K562 (cell line): ENCODE measurements at regions not wholly inside any gene's neighbourhood (a gene's known extent, or its start where the extent isn't known, plus 50 kb on each side); places are given as distances from the start of the nearest gene placed in this dataset.

Experiments used
- BHLHE40 ChIP-seq: IDR thresholded peaks from 2 replicates; pipeline ENCODE4 v1.6.1; 2011; ENCODE audit warnings: low read length, improper control_type of control experiment
- CREB1 ChIP-seq, 2 experiments: sonication (generic) in 1 of 2; formaldehyde crosslinking in 1 of 2; IDR thresholded peaks; 2 replicates each; pipeline versions ENCODE4 v1.6.1 to v1.8.0; 2012 to 2022; ENCODE audit warnings: inconsistent platforms in 1 of 2, mild to moderate bottlenecking in 1 of 2, missing genetic modification reagents in 1 of 2, moderate library complexity in 1 of 2
- FOXM1 ChIP-seq, 2 experiments: fragments of 450-650 bp in 1 of 2; sonication (generic) in 1 of 2; formaldehyde crosslinking in 1 of 2; IDR thresholded peaks; 2 replicates each; pipeline versions ENCODE4 v1.6.1 to v1.9.0; 2017 to 2022; ENCODE audit warnings: low read depth in 2 of 2, mild to moderate bottlenecking in 2 of 2, missing genetic modification reagents in 1 of 2, moderate library complexity in 1 of 2
- MAFG ChIP-seq: fragments of 450-650 bp; conservative IDR thresholded peaks from 2 replicates; pipeline ENCODE4 v1.6.1; 2016; ENCODE audit warnings: missing genetic modification characterization, missing compliant biosample characterization
- NCOR1 ChIP-seq: fragments of 450-650 bp; IDR thresholded peaks from 2 replicates; pipeline ENCODE4 v1.6.1; 2016; ENCODE audit warnings: mild to moderate bottlenecking, moderate library complexity
- POLR2A ChIP-seq: fragments of 450-650 bp; conservative IDR thresholded peaks from 2 replicates; pipeline ENCODE4 v1.6.1; 2016
- TF ChIP-seq, protein P1 (sequence below): sonication (generic); formaldehyde crosslinking; IDR thresholded peaks from 2 replicates; pipeline ENCODE4 v1.8.1; 2023; ENCODE audit warnings: mild to moderate bottlenecking, missing genetic modification reagents, moderate library complexity
- TF ChIP-seq, protein P2 (sequence below), 3 experiments: IDR thresholded peaks in 2 of 3; conservative IDR thresholded peaks in 1 of 3; 2 replicates each; pipeline ENCODE4 v1.5.1; 2011 to 2012; ENCODE audit warnings: low read length in 3 of 3, mild to moderate bottlenecking in 3 of 3, control low read depth in 2 of 3, improper control_type of control experiment in 1 of 3, inconsistent platforms in 1 of 3, low read depth in 1 of 3, mixed read lengths in 1 of 3, moderate library complexity in 1 of 3; ENCODE audit not compliant: insufficient read depth in 2 of 3
- TF ChIP-seq, protein P3 (sequence below): sonication (generic); formaldehyde crosslinking; IDR thresholded peaks from 2 replicates; pipeline ENCODE4 v1.9.0; 2022; ENCODE audit warnings: mild to moderate bottlenecking, missing genetic modification reagents

DNA sequence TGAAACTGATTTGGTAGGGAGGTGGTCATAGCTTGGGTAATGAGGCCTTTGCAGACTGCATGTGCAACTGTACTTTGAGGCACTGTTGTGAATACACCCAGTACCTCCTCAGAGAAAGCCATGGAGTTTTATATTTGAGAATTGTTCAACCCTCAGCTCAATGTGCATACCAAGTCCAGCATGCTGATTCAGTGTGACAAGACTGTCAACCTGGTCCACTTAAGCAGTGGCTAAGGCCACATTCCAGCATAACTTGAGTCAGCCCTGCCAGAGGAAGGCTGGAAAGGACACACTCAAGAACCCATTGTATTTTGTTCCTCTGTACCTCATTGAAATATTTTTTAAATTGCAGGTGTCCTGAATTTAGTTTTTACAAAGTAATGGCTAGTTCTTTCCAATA lies 121.8 kb upstream of the HNMT start:
- no peak for TF ChIP-seq BHLHE40
- no peak for TF ChIP-seq MAFG (tag)
- no peak for TF ChIP-seq NCOR1
- TF ChIP-seq, protein P1, sequence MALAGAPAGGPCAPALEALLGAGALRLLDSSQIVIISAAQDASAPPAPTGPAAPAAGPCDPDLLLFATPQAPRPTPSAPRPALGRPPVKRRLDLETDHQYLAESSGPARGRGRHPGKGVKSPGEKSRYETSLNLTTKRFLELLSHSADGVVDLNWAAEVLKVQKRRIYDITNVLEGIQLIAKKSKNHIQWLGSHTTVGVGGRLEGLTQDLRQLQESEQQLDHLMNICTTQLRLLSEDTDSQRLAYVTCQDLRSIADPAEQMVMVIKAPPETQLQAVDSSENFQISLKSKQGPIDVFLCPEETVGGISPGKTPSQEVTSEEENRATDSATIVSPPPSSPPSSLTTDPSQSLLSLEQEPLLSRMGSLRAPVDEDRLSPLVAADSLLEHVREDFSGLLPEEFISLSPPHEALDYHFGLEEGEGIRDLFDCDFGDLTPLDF: no peak
- no peak for TF ChIP-seq FOXM1 (IDR thresholded peaks at IDR 0.05; ENCODE audit: low read depth)
- no peak for TF ChIP-seq FOXM1 (CRISPR knock-in tag; IDR thresholded peaks at IDR 0.05; ENCODE audit: low read depth)
- TF ChIP-seq, protein P2, sequence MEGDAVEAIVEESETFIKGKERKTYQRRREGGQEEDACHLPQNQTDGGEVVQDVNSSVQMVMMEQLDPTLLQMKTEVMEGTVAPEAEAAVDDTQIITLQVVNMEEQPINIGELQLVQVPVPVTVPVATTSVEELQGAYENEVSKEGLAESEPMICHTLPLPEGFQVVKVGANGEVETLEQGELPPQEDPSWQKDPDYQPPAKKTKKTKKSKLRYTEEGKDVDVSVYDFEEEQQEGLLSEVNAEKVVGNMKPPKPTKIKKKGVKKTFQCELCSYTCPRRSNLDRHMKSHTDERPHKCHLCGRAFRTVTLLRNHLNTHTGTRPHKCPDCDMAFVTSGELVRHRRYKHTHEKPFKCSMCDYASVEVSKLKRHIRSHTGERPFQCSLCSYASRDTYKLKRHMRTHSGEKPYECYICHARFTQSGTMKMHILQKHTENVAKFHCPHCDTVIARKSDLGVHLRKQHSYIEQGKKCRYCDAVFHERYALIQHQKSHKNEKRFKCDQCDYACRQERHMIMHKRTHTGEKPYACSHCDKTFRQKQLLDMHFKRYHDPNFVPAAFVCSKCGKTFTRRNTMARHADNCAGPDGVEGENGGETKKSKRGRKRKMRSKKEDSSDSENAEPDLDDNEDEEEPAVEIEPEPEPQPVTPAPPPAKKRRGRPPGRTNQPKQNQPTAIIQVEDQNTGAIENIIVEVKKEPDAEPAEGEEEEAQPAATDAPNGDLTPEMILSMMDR (IDR thresholded peaks at IDR 0.05 in 2 of 3, conservative IDR thresholded peaks at IDR 0.05 in 1 of 3; ENCODE audit: insufficient read depth in 2 of 3, low read depth in 1 of 3, low read length in 3 of 3): no peak
- no peak for TF ChIP-seq POLR2A
- TF ChIP-seq, protein P3, sequence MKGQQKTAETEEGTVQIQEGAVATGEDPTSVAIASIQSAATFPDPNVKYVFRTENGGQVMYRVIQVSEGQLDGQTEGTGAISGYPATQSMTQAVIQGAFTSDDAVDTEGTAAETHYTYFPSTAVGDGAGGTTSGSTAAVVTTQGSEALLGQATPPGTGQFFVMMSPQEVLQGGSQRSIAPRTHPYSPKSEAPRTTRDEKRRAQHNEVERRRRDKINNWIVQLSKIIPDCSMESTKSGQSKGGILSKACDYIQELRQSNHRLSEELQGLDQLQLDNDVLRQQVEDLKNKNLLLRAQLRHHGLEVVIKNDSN (CRISPR knock-in tag): no peak
- TF ChIP-seq CREB1 (IDR thresholded peaks at IDR 0.05): no peak
- no peak for TF ChIP-seq CREB1 (CRISPR knock-in tag; IDR thresholded peaks at IDR 0.05)
